ENCODE measurements at regions not wholly inside any gene's neighbourhood (a gene's known extent, or its start where the extent isn't known, plus 50 kb on each side); places are given as distances from the start of the nearest gene placed in this dataset.

DNA sequence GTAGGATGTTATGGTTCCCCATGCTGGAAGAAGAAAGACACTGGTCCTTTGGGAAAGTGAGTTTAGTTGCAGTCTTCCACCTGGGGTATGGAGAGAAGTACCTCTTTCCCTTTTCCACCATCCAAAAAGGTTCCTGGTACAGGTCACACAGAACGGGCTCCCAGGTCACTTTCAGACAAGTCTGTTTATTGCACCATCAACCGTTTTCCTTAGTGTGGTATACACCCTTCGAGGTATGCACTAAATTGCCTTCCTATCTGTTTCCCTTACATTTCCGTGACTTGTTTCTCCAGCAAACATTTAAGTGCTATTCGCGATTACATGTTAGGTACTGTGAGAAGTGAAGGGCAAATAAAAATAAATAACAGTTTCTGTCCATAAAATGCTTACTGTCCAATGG lies 185.1 kb downstream of the ARL4A start:
- FAIRE-seq (no peak), DNase-seq (ENCODE audit: low read depth, low spot score) (no peak)
- no peaks in the 10 kb centered on the region for H3K4me1 ChIP-seq (ENCODE audit: control insufficient read depth, extremely low read depth, insufficient read depth, low read length)
- ChIA-PET CTCF (no interaction called here), POLR2A (no interaction called here)
- H3K9me3 ChIP-seq (replicated peaks; ENCODE audit: control insufficient read depth, insufficient read depth, low read length) = no peaks in the 10 kb centered on the region
- intact Hi-C loops (cut with micrococcal nuclease) (no loop called here), dilution Hi-C loops (cut with MboI; ENCODE audit: extremely low pct_ligation_motif_present, low sequenced_read_pairs) (no loop called here)
- H3K4me3 ChIP-seq (replicated peaks in 1 of 3; ENCODE audit: insufficient read depth in 1 of 3, low read depth in 1 of 3, low read length in 3 of 3) = no peak overlapping the region
- H2AFZ ChIP-seq (ENCODE audit: low read depth, low read length) = no peak overlapping the region
- H3K27me3 ChIP-seq (ENCODE audit: control insufficient read depth in 2 of 2, insufficient read depth in 2 of 2, low read length in 2 of 2) = no peaks in the 10 kb centered on the region
- TF ChIP-seq, protein P1, sequence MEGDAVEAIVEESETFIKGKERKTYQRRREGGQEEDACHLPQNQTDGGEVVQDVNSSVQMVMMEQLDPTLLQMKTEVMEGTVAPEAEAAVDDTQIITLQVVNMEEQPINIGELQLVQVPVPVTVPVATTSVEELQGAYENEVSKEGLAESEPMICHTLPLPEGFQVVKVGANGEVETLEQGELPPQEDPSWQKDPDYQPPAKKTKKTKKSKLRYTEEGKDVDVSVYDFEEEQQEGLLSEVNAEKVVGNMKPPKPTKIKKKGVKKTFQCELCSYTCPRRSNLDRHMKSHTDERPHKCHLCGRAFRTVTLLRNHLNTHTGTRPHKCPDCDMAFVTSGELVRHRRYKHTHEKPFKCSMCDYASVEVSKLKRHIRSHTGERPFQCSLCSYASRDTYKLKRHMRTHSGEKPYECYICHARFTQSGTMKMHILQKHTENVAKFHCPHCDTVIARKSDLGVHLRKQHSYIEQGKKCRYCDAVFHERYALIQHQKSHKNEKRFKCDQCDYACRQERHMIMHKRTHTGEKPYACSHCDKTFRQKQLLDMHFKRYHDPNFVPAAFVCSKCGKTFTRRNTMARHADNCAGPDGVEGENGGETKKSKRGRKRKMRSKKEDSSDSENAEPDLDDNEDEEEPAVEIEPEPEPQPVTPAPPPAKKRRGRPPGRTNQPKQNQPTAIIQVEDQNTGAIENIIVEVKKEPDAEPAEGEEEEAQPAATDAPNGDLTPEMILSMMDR (IDR thresholded peaks at IDR 0.05; ENCODE audit: extremely low read depth in 1 of 2, insufficient read depth in 1 of 2, low read depth in 1 of 2, low read length in 2 of 2) = no peak
- TF ChIP-seq JUN (IDR thresholded peaks at IDR 0.05; ENCODE audit: borderline replicate concordance, insufficient read depth, insufficient read length, low read depth) (no peak), POLR2A (IDR thresholded peaks at IDR 0.05; ENCODE audit: low read depth, low read length) (no peak), FOS (IDR thresholded peaks at IDR 0.05; ENCODE audit: borderline replicate concordance, insufficient read depth, low read length) (no peak), POLR2AphosphoS5 (IDR thresholded peaks at IDR 0.05; ENCODE audit: insufficient read depth, low read depth, low read length) (no peak), EZH2 (IDR thresholded peaks at IDR 0.05; ENCODE audit: borderline replicate concordance, low read depth, low read length, severe bottlenecking) (no peak), MYC (IDR thresholded peaks at IDR 0.05; ENCODE audit: low read depth, low read length) (no peak), GATA2 (IDR thresholded peaks at IDR 0.05; ENCODE audit: insufficient read depth, insufficient read length, low read depth, low read length) (no peak)
- TF ChIP-seq, protein P2, sequence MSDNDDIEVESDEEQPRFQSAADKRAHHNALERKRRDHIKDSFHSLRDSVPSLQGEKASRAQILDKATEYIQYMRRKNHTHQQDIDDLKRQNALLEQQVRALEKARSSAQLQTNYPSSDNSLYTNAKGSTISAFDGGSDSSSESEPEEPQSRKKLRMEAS (IDR thresholded peaks at IDR 0.05; ENCODE audit: insufficient read depth, insufficient read length) = no peak
- H3K9ac ChIP-seq (replicated peaks; ENCODE audit: extremely low read depth, insufficient read depth, low read length) = no peak overlapping the region
- BruUV-seq (replicated peaks) = no TSS peak
- H3K27ac ChIP-seq (ENCODE audit: insufficient read depth, low read depth, low read length) = no peak overlapping the region
- H3K79me2 ChIP-seq (ENCODE audit: control insufficient read depth, insufficient read depth, low read length) = no peaks in the 10 kb centered on the region
- H3K4me2 ChIP-seq (ENCODE audit: insufficient read depth, low read length) = no peak overlapping the region
- no peaks in the 10 kb centered on the region for H4K20me1 ChIP-seq (replicated peaks; ENCODE audit: control insufficient read depth, extremely low read depth, insufficient read depth, low read length)
- no peaks in the 10 kb centered on the region for H3K9me1 ChIP-seq (replicated peaks; ENCODE audit: control insufficient read depth, extremely low read depth, insufficient read depth, low read length)
- H3K36me3 ChIP-seq (ENCODE audit: control insufficient read depth in 2 of 2, extremely low read depth in 1 of 2, insufficient read depth in 2 of 2, low read length in 2 of 2) = no peaks in the 10 kb centered on the region

Data from endothelial cell of umbilical vein (primary cell).